ENCODE measurements at regions not wholly inside any gene's neighbourhood (a gene's known extent, or its start where the extent isn't known, plus 50 kb on each side); places are given as distances from the start of the nearest gene placed in this dataset.

- DNase-seq: no peak
Observed at GRCh38 chr13:19239114-19239860, 57.7 kb upstream of the TUBA3C start.

More at GRCh38 chr13:19239114-19239860, 57.7 kb upstream of the TUBA3C start:
- H3K27ac ChIP-seq (ENCODE audit: low read depth in 2 of 2, low read length in 1 of 2): no peak overlapping the region
- no peaks in the 10 kb centered on the region for H3K27me3 ChIP-seq (ENCODE audit: insufficient read depth)
- no peaks in the 10 kb centered on the region for H3K9me2 ChIP-seq
- H4K20me1 ChIP-seq (ENCODE audit: insufficient read depth): no peaks in the 10 kb centered on the region
- H3K4me1 ChIP-seq (ENCODE audit: control insufficient read depth in 1 of 2, insufficient read depth in 2 of 2, low read depth in 1 of 2, low read length in 1 of 2): no peaks in the 10 kb centered on the region
- no peaks in the 10 kb centered on the region for H3K36me3 ChIP-seq (replicated peaks in 1 of 2; ENCODE audit: control insufficient read depth in 1 of 2, insufficient read depth in 2 of 2, low read length in 1 of 2)
- TF ChIP-seq TAF1 (IDR thresholded peaks at IDR 0.05; ENCODE audit: borderline replicate concordance, low read depth, low read length): no peak
- no peak for TF ChIP-seq USF2 (IDR thresholded peaks at IDR 0.05; ENCODE audit: borderline replicate concordance, low read depth, low read length)
- no peak for TF ChIP-seq MXI1 (IDR thresholded peaks at IDR 0.05; ENCODE audit: low read depth, low read length)
- TF ChIP-seq CHD2 (IDR thresholded peaks at IDR 0.05; ENCODE audit: low read length, partially characterized antibody): no peak
- no peak for TF ChIP-seq PBX3 (IDR thresholded peaks at IDR 0.05)
- no peak for TF ChIP-seq TCF12 (IDR thresholded peaks at IDR 0.05)
- TF ChIP-seq MAX (IDR thresholded peaks at IDR 0.05; ENCODE audit: low read depth): no peak
- TF ChIP-seq POLR2AphosphoS5 (IDR thresholded peaks at IDR 0.05; ENCODE audit: low read depth, low read length): no peak
- TF ChIP-seq, protein P1, sequence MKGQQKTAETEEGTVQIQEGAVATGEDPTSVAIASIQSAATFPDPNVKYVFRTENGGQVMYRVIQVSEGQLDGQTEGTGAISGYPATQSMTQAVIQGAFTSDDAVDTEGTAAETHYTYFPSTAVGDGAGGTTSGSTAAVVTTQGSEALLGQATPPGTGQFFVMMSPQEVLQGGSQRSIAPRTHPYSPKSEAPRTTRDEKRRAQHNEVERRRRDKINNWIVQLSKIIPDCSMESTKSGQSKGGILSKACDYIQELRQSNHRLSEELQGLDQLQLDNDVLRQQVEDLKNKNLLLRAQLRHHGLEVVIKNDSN (IDR thresholded peaks at IDR 0.05; ENCODE audit: borderline replicate concordance, low read depth): no peak
- no peak for TF ChIP-seq RCOR1 (IDR thresholded peaks at IDR 0.05; ENCODE audit: low read length)
- no peak for TF ChIP-seq NFIC (IDR thresholded peaks at IDR 0.05; ENCODE audit: borderline replicate concordance)
- 6% methylated on average over 4 of the region's 6 CpGs for WGBS (ENCODE audit: low lambda C conversion rate)
- no peak overlapping the region for H3K9ac ChIP-seq
- no peak overlapping the region for H3K4me3 ChIP-seq (ENCODE audit: low read depth in 2 of 2, low read length in 1 of 2)
- no peaks in the 10 kb centered on the region for H3K79me2 ChIP-seq (ENCODE audit: insufficient read depth)
- H3K4me2 ChIP-seq: no peak overlapping the region
- ChIA-PET CTCF (no interaction called here), POLR2A (no interaction called here)
- no peaks in the 10 kb centered on the region for H3F3A ChIP-seq (replicated peaks; ENCODE audit: insufficient read depth)
- no peaks in the 10 kb centered on the region for H3K9me3 ChIP-seq
- no peak overlapping the region for H2AFZ ChIP-seq (ENCODE audit: low read depth)

Data from SK-N-SH (cell line).